Glomerular visceral epithelial cell (primary cell): ENCODE measurements at regions not wholly inside any gene's neighbourhood (a gene's known extent, or its start where the extent isn't known, plus 50 kb on each side); places are given as distances from the start of the nearest gene placed in this dataset.

ENCODE experiments used
- DNase-seq: peaks from one replicate; pipeline ENCODE4 v3.0.0-alpha.2; 2016; ENCODE audit errors: extremely low spot score

DNA sequence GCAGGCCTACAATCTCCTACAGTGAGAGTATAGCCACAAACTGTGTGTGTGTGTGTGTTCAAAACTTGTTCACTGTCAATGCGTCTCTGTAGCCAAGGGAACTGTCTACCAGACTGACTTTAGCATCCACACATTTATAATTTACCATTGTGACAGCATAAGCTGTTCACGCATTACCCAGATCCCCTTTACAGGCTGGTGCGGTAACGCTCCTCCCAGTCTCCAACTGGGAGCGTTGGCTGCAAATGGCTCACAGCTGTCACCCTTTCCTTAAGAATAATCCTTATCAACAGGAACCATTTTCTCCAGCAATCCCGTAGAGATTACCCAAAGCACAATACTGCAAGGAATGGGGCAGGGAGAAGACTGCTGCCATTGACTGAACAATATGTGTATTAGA, 199.5 kb downstream of the GPAM start:
- DNase-seq, result no peak

DNA sequence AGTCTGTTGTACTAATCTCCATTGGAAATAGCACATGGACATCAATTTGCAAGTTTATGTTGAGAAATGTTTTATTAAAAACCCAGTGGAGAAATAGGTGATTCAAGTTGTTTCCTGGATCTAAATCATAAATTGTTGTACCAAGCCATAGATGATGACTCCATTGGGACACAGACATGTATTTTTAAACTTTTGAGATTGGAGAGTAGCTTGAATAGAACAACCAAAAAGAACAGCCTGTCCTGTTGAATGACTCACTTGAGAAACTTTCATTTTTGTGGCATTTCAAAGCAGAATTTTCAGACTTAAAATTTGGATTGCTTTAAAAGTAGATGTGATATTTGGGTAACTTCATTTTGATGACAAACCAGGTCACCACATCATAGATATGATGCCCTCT, 197.5 kb downstream of the GPAM start:
- no peak for DNase-seq

DNA sequence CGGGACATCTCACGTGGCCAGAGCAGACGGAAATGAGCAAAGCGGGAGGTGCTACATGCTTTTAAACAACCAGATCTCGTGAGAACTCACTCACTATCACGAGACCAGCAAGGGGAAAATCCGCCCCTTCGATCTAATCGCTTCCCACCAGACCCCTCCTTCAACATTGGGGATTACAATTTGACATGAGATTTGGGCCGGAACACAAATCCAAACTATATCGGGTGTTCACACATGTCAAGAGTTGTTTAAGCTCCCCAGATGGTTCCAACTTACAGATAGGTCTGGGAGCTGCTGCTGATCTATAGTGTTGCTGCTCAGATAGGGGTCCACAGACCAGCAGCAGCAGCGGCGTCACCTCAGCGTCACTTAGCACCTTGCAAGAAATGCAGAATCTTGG, 194.9 kb downstream of the GPAM start:
- DNase-seq, result no peak

DNA sequence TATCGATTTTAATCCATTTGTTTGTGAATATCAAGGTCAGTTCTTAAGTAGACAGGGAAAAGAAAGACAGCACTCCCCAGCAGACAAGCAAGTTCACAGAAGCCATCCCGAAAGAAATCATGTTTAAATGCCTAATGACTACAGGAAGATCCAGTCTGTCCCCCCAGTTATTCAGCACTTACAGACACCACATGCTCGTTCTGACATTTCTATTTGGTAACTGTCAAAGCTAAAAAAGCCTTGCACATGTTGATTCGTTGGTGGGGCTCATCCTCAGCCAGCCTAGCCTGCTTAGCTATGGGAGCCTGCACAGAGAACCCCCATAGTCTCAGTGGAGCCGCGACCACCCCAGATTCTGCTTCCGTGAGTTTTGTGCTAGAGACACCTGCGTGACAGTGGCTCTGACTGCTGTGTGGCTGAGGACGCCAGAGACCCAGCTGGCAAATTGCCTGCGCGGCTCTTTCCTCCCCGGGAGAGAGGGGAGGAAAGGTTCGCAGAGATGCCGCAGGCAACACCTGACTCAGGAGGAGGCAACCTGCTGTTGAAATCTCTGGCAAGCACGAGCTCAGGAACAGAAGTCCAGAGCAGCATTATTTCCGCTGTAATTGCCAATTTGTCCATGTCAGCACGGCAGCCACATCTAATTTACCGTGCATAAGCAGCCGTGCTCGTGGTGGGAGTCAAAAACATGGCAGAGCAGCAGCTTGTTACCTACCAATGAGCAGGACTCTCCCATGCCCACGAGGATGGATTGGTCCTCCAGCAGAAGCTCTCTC, 194.2 kb downstream of the GPAM start:
- no peak for DNase-seq

- no peak for DNase-seq
Measured at GRCh38 chr10:111990734-111991133, 192.8 kb downstream of the GPAM start.

GRCh38 chr10:111993321-111993720, 190.2 kb downstream of the GPAM start:
- no peak for DNase-seq

- DNase-seq, result no peak
Measured at GRCh38 chr10:111993872-111994426, 189.6 kb downstream of the GPAM start.

- DNase-seq, result no peak
Measured at GRCh38 chr10:111996103-111996502, 187.5 kb downstream of the GPAM start.

DNA sequence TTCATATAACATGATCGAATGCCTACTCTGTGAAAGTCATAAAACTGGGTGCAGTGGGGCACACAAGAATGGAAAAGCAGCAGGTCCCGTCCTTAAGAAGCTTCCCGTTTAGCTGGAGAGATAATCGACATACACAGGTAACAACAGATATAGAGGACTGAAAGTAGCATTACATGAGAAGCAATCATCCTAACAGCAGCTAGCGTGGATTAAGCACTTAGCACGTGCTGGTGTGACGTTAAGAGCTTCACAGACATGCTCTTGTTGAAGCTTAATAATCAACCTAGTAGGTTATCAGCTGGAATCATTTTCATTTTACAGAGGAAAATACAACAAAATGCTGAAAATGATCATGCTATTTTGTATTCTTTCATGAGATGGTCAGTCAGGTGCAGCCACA, 184.8 kb downstream of the GPAM start:
- no peak for DNase-seq

- DNase-seq, result no peak
Measured at GRCh38 chr10:111999205-111999914, 184.2 kb downstream of the GPAM start.

GRCh38 chr10:111999915-112000302, 183.7 kb downstream of the GPAM start:
- DNase-seq, result no peak

DNA sequence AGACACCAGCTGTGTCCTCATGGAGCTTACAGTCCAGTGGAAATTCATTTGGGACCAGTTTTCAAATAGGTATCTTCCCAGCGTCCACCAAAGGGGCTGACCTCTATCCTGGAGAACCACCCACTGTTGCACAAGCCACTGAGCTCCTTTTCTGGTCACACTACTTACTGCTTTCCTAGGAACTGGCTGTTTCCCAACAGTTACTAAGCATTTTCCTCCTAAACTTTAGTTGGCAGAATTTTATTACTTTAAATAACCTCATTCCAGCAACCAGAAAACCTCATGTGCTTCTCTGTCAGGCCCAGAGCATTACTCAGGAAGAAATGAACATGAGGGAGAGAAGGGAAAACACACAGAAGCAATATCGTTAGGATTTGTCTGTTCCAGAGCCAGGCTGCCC, 183.1 kb downstream of the GPAM start:
- no peak for DNase-seq

- no peak for DNase-seq
Measured at GRCh38 chr10:112002206-112002605, 181.4 kb downstream of the GPAM start.

- DNase-seq, result no peak
Measured at GRCh38 chr10:112004075-112004474, 179.5 kb downstream of the GPAM start.

GRCh38 chr10:112005044-112005443, 178.5 kb downstream of the GPAM start:
- no peak for DNase-seq

DNA sequence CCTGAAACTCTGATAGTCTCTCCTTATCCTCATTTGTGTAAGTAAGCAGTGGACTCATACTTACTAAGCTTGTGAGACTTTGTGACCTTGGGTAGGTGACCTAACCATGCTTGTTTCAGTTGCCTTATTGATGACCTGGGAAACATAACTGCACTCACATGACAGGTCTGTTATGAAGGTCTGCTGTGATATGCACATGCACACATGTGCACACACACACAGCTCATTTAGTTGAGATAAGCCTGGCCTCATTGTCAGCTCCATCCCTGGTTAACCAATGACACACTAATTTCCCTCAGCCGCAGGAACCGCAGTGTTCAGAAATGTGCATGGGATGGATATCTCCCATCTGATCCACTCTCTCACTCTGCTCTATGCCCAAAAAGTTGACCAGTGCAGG, 177.2 kb downstream of the GPAM start:
- no peak for DNase-seq

DNA sequence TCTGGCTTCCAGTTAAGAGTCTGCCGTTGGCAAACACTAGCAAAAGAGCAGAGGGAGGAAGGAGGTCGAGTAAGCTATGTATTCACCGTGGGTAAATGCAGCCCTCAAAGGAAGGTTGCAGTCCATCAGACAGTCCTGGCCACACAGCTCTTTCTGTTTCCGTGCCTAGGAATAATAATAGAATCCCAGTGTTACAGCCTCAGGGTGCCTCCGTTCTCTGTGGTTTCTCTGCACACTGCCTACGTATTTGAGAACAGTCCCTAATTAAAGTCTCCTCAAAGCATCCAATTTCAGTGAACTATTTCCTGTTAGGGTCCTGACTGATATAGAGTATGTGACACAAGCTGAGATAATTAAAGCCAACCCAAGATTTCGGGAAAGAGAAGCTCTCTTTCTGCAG, 176.7 kb downstream of the GPAM start:
- no peak for DNase-seq

DNA sequence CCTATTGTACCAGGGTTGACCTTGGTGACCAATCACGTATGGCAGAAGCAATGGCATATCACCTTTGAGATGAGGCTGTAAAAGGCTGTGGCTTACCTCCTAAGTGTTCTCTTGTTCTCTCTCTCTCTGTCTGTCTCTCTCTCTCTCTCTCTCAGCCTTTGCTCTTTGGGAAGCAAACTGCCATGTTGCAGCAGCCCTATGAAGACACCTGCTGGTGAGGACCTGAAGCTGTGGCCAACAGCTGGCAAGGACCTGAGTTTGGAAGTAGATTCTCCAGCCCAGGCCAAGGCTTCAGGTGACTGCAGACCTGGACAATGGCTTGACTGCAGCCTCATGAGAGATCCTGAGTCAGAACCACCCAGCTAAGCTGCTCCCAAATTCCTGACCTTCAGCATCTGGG, 161.4 kb downstream of the GPAM start:
- no peak for DNase-seq

GRCh38 chr10:112024079-112024478, 159.5 kb downstream of the GPAM start:
- no peak for DNase-seq

- DNase-seq, result no peak
Measured at GRCh38 chr10:112025228-112025627, 158.3 kb downstream of the GPAM start.

DNA sequence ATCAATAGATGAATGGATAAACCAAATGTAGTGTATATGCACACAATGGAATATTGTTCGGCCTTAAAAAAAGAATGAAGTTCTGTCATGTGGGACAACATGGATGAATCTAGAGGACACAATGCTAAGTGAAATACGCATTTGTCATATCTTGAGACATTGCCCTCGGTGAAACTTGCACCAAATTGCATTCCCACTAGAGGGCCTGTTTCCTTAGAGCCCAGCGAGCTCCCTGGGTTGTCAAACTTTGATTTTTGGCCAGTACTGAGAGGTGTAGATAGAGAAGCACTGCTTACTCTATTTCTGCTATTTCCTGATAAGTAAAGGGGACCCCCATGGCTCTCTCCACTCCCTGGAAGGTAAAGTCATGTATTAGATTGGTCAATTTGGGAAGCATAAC, 157.1 kb downstream of the GPAM start:
- DNase-seq, result no peak

- DNase-seq, result no peak
Measured at GRCh38 chr10:112027731-112028280, 155.8 kb downstream of the GPAM start.

DNA sequence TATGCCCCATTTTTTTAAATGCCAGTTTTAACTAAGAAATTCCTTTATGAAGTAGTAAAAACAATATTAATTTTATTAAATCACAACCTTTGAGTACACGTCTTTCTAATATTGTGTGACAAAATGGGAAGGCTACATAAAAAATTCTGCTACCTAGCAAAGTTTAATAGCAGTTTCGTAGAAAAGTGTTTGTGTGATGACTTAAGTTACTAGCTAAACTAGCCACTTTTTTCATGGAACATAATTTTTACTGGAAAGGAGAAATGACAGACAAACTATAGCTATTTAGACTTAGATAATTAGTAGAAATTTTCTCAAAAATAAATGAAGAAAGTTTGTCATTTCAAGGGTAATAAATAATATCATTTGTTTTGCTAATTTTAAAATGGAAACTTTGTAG, 153.1 kb downstream of the GPAM start:
- no peak for DNase-seq
